ENCODE measurements at regions not wholly inside any gene's neighbourhood (a gene's known extent, or its start where the extent isn't known, plus 50 kb on each side); places are given as distances from the start of the nearest gene placed in this dataset.

- Histone ChIP-seq H3K27ac (no peak overlapping the region), H3K4me3 (no peak overlapping the region), H3K9me3 (no peaks in the 10 kb centered on the region), H3K36me3 (replicated peaks in 1 of 2; ENCODE audit: insufficient read depth in 1 of 2, low read depth in 2 of 2) (no peaks in the 10 kb centered on the region), H3K27me3 (no peaks in the 10 kb centered on the region), H3K4me1 (no peaks in the 10 kb centered on the region)
- ATAC-seq (no peak), DNase-seq (no peak)
- TF ChIP-seq CTCF (IDR thresholded peaks at IDR 0.05) (no peak), POLR2A (IDR thresholded peaks at IDR 0.05) (no peak)
- WGBS, 2 donors, result 43 to 46% methylated on average over 5 of the region's 5 CpGs
- intact Hi-C loops (cut with DNase I), result no loop called here
Observed at GRCh38 chr2:76639171-76639680, 883.0 kb downstream of the LRRTM4 start.

- Histone ChIP-seq H3K27ac (no peak overlapping the region), H3K4me1 (no peaks in the 10 kb centered on the region), H3K9me3 (no peaks in the 10 kb centered on the region), H3K27me3 (no peaks in the 10 kb centered on the region), H3K36me3 (replicated peaks in 1 of 2; ENCODE audit: insufficient read depth in 1 of 2, low read depth in 2 of 2) (no peaks in the 10 kb centered on the region), H3K4me3 (no peak overlapping the region)
- no peak for DNase-seq
- intact Hi-C loops (cut with DNase I), result no loop called here
- WGBS, 2 donors, result 73% methylated on average over 3 of the region's 3 CpGs
- TF ChIP-seq CTCF (IDR thresholded peaks at IDR 0.05) (no peak), POLR2A (IDR thresholded peaks at IDR 0.05) (no peak)
- ATAC-seq, result no peak
Observed at GRCh38 chr2:76633276-76633921, 888.8 kb downstream of the LRRTM4 start.

GRCh38 chr2:76625101-76625500, 897.1 kb downstream of the LRRTM4 start:
- DNase-seq (no peak), ATAC-seq (no peak)
- H3K27ac ChIP-seq, result no peak overlapping the region
- H3K27me3 ChIP-seq, result no peaks in the 10 kb centered on the region
- 53 to 65% methylated on average over 3 of the region's 3 CpGs for WGBS, 2 donors
- TF ChIP-seq CTCF (IDR thresholded peaks at IDR 0.05) (no peak), POLR2A (IDR thresholded peaks at IDR 0.05) (no peak)
- H3K9me3 ChIP-seq, result no peaks in the 10 kb centered on the region
- H3K4me3 ChIP-seq, result no peak overlapping the region
- H3K4me1 ChIP-seq, result no peaks in the 10 kb centered on the region
- H3K36me3 ChIP-seq (replicated peaks in 1 of 2; ENCODE audit: insufficient read depth in 1 of 2, low read depth in 2 of 2), result no peaks in the 10 kb centered on the region
- intact Hi-C loops (cut with DNase I), result no loop called here

GRCh38 chr2:76613330-76613729, 902.6 kb upstream of the GCFC2 start:
- H3K27ac ChIP-seq, result no peak overlapping the region
- no peaks in the 10 kb centered on the region for H3K27me3 ChIP-seq
- H3K4me1 ChIP-seq, result no peaks in the 10 kb centered on the region
- no peak for TF ChIP-seq POLR2A (IDR thresholded peaks at IDR 0.05)
- no peak for TF ChIP-seq CTCF (IDR thresholded peaks at IDR 0.05)
- ATAC-seq (no peak), DNase-seq (no peak)
- intact Hi-C loops (cut with DNase I), result loop anchor here (5.0 kb wide), 1 partner anchor 426 kb away; no protein-coding TSS in a partner anchor
- H3K36me3 ChIP-seq (replicated peaks in 1 of 2; ENCODE audit: insufficient read depth in 1 of 2, low read depth in 2 of 2), result no peaks in the 10 kb centered on the region
- no peak overlapping the region for H3K4me3 ChIP-seq
- H3K9me3 ChIP-seq, result no peaks in the 10 kb centered on the region

- Histone ChIP-seq H3K4me1 (no peaks in the 10 kb centered on the region), H3K36me3 (replicated peaks in 1 of 2; ENCODE audit: insufficient read depth in 1 of 2, low read depth in 2 of 2) (no peaks in the 10 kb centered on the region), H3K27ac (no peak overlapping the region), H3K4me3 (no peak overlapping the region), H3K27me3 (no peaks in the 10 kb centered on the region), H3K9me3 (no peaks in the 10 kb centered on the region)
- intact Hi-C loops (cut with DNase I), result loop anchor here (5.0 kb wide), 1 partner anchor 425 kb away; no protein-coding TSS in a partner anchor
- DNase-seq, result no peak
- no peak for ATAC-seq
- TF ChIP-seq CTCF (IDR thresholded peaks at IDR 0.05), result no peak
- no peak for TF ChIP-seq POLR2A (IDR thresholded peaks at IDR 0.05)
- WGBS, 2 donors, result 53 to 58% methylated on average over 2 of the region's 2 CpGs
Observed at GRCh38 chr2:76612764-76613163, 902.0 kb upstream of the GCFC2 start.
